GM21526 (cell line): ENCODE measurements at regions not wholly inside any gene's neighbourhood (a gene's known extent, or its start where the extent isn't known, plus 50 kb on each side); places are given as distances from the start of the nearest gene placed in this dataset.
"Not testable (repeated sequence)": the region's sequence is repeated elsewhere in the genome, so short reads cannot be mapped to it uniquely, and the experiment has no call there.

Experiments used
- ATAC-seq: cut with Tn5 transposase; IDR thresholded peaks from one replicate; pipeline ENCODE4 v1.9.1; 2021; ENCODE audit warnings: moderate library complexity; ENCODE audit not compliant: unreplicated experiment, low FRiP score

- no peak for ATAC-seq
Measured at GRCh38 chr6:167748046-167748445, 78.7 kb upstream of the AFDN start.

GRCh38 chr6:167748458-167749379, 78.0 kb upstream of the AFDN start:
- no peak for ATAC-seq

- ATAC-seq: no peak
Measured at GRCh38 chr6:167750956-167751358, 75.8 kb upstream of the AFDN start.

GRCh38 chr6:167751579-167752115, 75.1 kb upstream of the AFDN start:
- ATAC-seq: no peak

GRCh38 chr6:167753281-167753680, 73.4 kb upstream of the AFDN start:
- ATAC-seq: not testable (repeated sequence)

GRCh38 chr6:167754691-167755090, 72.0 kb upstream of the AFDN start:
- ATAC-seq: no peak

- no peak for ATAC-seq
Measured at GRCh38 chr6:167755461-167755860, 71.2 kb upstream of the AFDN start.

- ATAC-seq: no peak
Measured at GRCh38 chr6:167756597-167756996, 70.1 kb upstream of the AFDN start.

GRCh38 chr6:167757249-167757648, 69.5 kb upstream of the AFDN start:
- ATAC-seq: no peak

- no peak for ATAC-seq
Measured at GRCh38 chr6:167757821-167758220, 68.9 kb upstream of the AFDN start.

GRCh38 chr6:167758309-167759023, 68.2 kb upstream of the AFDN start:
- no peak for ATAC-seq

- ATAC-seq: no peak
Measured at GRCh38 chr6:167759206-167759605, 67.5 kb upstream of the AFDN start.

- ATAC-seq: no peak
Measured at GRCh38 chr6:167759912-167760311, 66.8 kb upstream of the AFDN start.

GRCh38 chr6:167760979-167761793, 65.5 kb upstream of the AFDN start:
- ATAC-seq: no peak

- no peak for ATAC-seq
Measured at GRCh38 chr6:167761794-167762258, 64.9 kb upstream of the AFDN start.

GRCh38 chr6:167762259-167762962, 64.3 kb upstream of the AFDN start:
- ATAC-seq: no peak

- ATAC-seq: no peak
Measured at GRCh38 chr6:167763056-167763944, 63.4 kb upstream of the AFDN start.

- ATAC-seq: no peak
Measured at GRCh38 chr6:167764215-167764614, 62.5 kb upstream of the AFDN start.
